H1 (cell line): ENCODE measurements at regions not wholly inside any gene's neighbourhood (a gene's known extent, or its start where the extent isn't known, plus 50 kb on each side); places are given as distances from the start of the nearest gene placed in this dataset.

Experiments
- CTCF ChIA-PET: fragments of 300-600 bp; sonication (Branson Sonifier 250); formaldehyde crosslinking; loops from one replicate; lab custom pipeline; 2021; ENCODE audit not compliant: partially characterized antibody; lab: Charles Lee
- POLR2A ChIA-PET: fragments of 300-600 bp; sonication (Branson Sonifier 250); formaldehyde crosslinking; loops from one replicate; lab custom pipeline; 2021; ENCODE audit warnings: inconsistent platforms; ENCODE audit not compliant: partially characterized antibody; lab: Charles Lee
- DNase-seq, 2 experiments: peaks; one replicate each; pipeline versions ENCODE4 v3.0.0 to v3.0.0-alpha.2; 2010 to 2022; ENCODE audit warnings: low spot score in 2 of 2, low read depth in 1 of 2, mixed read lengths in 1 of 2
- FAIRE-seq: peaks from 2 replicates; lab custom pipeline; 2011; peaks lifted over from hg19 to GRCh38; lab: Jason Lieb, UNC
- H2AFZ ChIP-seq: 2 replicates; pipeline ENCODE4 v1.8.1; 2012; ENCODE audit warnings: low read length, inconsistent platforms
- H2AK5ac ChIP-seq: 2 replicates; pipeline ENCODE4 v1.6.1; 2013; ENCODE audit warnings: low read depth, low read length
- H2BK120ac ChIP-seq: replicated peaks from 2 replicates; pipeline ENCODE3; 2013; ENCODE audit warnings: low read depth, low read length, inconsistent platforms
- H2BK12ac ChIP-seq: 2 replicates; pipeline ENCODE4 v1.6.1; 2013; ENCODE audit warnings: low read depth, low read length
- H2BK15ac ChIP-seq: 2 replicates; pipeline ENCODE4 v1.6.1; 2013; ENCODE audit warnings: low read length
- H2BK20ac ChIP-seq: 2 replicates; pipeline ENCODE4 v1.6.1; 2013; ENCODE audit warnings: low read length
- H2BK5ac ChIP-seq: 2 replicates; pipeline ENCODE4 v1.6.1; 2013; ENCODE audit warnings: low read depth, low read length
- H3K14ac ChIP-seq: 2 replicates; pipeline ENCODE4 v1.6.1; 2013; ENCODE audit warnings: inconsistent platforms; ENCODE audit not compliant: insufficient read length
- H3K18ac ChIP-seq: 2 replicates; pipeline ENCODE4 v1.6.1; 2013; ENCODE audit warnings: low read length; ENCODE audit errors: extremely low read depth
- H3K23ac ChIP-seq: 2 replicates; pipeline ENCODE4 v1.6.1; 2013; ENCODE audit warnings: inconsistent platforms; ENCODE audit not compliant: insufficient read length
- H3K23me2 ChIP-seq: 2 replicates; pipeline ENCODE4 v1.6.1; 2013; ENCODE audit warnings: low read depth, low read length
- H3K27ac ChIP-seq: 2 replicates; pipeline ENCODE4 v1.6.1; 2011; ENCODE audit warnings: low read depth, low read length, inconsistent platforms
- H3K27me3 ChIP-seq, 4 experiments: replicated peaks in 1 of 4; 1 replicate in 1 of 4; 2 replicates in 3 of 4; pipeline versions ENCODE4 v1.6.1 to v1.8.1; 2011 to 2013; ENCODE audit warnings: low read length in 3 of 4, mild to moderate bottlenecking in 3 of 4, inconsistent platforms in 2 of 4, mixed read lengths in 2 of 4, moderate library complexity in 1 of 4; ENCODE audit not compliant: control insufficient read depth in 3 of 4, insufficient read depth in 3 of 4; ENCODE audit errors: extremely low read depth in 1 of 4
- H3K36me3 ChIP-seq, 4 experiments: 2 replicates each; pipeline versions ENCODE4 v1.6.1 to v1.8.1; 2011 to 2013; ENCODE audit warnings: mild to moderate bottlenecking in 4 of 4, low read length in 3 of 4, moderate library complexity in 2 of 4, control low read depth in 1 of 4, inconsistent platforms in 1 of 4; ENCODE audit not compliant: insufficient read depth in 4 of 4, control insufficient read depth in 2 of 4
- H3K4ac ChIP-seq: replicated peaks from 2 replicates; pipeline ENCODE3; 2013; ENCODE audit warnings: low read length, low read depth, mixed read lengths, inconsistent platforms; ENCODE audit not compliant: insufficient read length
- H3K4me1 ChIP-seq, 4 experiments: replicated peaks in 1 of 4; 1 replicate in 1 of 4; 2 replicates in 3 of 4; pipeline versions ENCODE4 v1.6.1 to v1.8.1; 2011 to 2013; ENCODE audit warnings: low read length in 3 of 4, inconsistent platforms in 2 of 4, mixed read lengths in 1 of 4; ENCODE audit not compliant: insufficient read depth in 4 of 4, control insufficient read depth in 3 of 4
- H3K4me2 ChIP-seq, 2 experiments: 2 replicates each; pipeline versions ENCODE4 v1.6.1 to v1.8.1; 2011 to 2013; ENCODE audit warnings: low read depth in 2 of 2, low read length in 2 of 2, control low read depth in 1 of 2, inconsistent platforms in 1 of 2, mild to moderate bottlenecking in 1 of 2; ENCODE audit not compliant: insufficient read depth in 1 of 2
- H3K4me3 ChIP-seq, 4 experiments: fragments of 200-600, 300-600 bp in 1 of 4; sonication (generic), shearing (Covaris generic), sonication (Bioruptor Twin) in 1 of 4; 2 replicates each; pipeline versions ENCODE4 v1.5.1 to v1.8.1; 2011 to 2016; ENCODE audit warnings: low read length in 4 of 4, low read depth in 3 of 4, control low read depth in 2 of 4, inconsistent platforms in 2 of 4, mild to moderate bottlenecking in 2 of 4, mixed read lengths in 1 of 4, moderate library complexity in 1 of 4; ENCODE audit not compliant: insufficient read depth in 2 of 4; ENCODE audit errors: extremely low read depth in 1 of 4
- H3K56ac ChIP-seq: replicated peaks from 2 replicates; pipeline ENCODE3; 2013; ENCODE audit warnings: low read depth, mild to moderate bottlenecking, mixed read lengths, low read length, inconsistent platforms; ENCODE audit not compliant: insufficient read length
- H3K79me1 ChIP-seq: 2 replicates; pipeline ENCODE4 v1.6.1; 2013; ENCODE audit warnings: low read depth, low read length, control low read depth
- H3K79me2 ChIP-seq, 2 experiments: 2 replicates each; pipeline versions ENCODE4 v1.6.1 to v1.8.1; 2012 to 2013; ENCODE audit warnings: low read length in 2 of 2, mild to moderate bottlenecking in 2 of 2, inconsistent platforms in 1 of 2; ENCODE audit not compliant: insufficient read depth in 2 of 2, control insufficient read depth in 1 of 2
- H3K9ac ChIP-seq, 4 experiments: replicated peaks in 1 of 4; 1 replicate in 1 of 4; 2 replicates in 3 of 4; pipeline versions ENCODE4 v1.6.1 to v1.8.1; 2011 to 2013; ENCODE audit warnings: low read depth in 3 of 4, low read length in 3 of 4, control low read depth in 2 of 4, mild to moderate bottlenecking in 2 of 4, moderate library complexity in 2 of 4, inconsistent platforms in 1 of 4; ENCODE audit errors: extremely low read depth in 1 of 4
- H3K9me3 ChIP-seq, 2 experiments: 2 replicates each; pipeline versions ENCODE4 v1.6.1 to v1.8.1; 2012 to 2013; ENCODE audit warnings: mild to moderate bottlenecking in 2 of 2, moderate library complexity in 2 of 2, control low read depth in 1 of 2, inconsistent platforms in 1 of 2, low read depth in 1 of 2, low read length in 1 of 2, mixed read lengths in 1 of 2; ENCODE audit not compliant: insufficient read depth in 2 of 2
- H4K20me1 ChIP-seq, 2 experiments: replicated peaks in 1 of 2; 2 replicates each; pipeline versions ENCODE3 to v1.8.1; 2011 to 2013; ENCODE audit warnings: inconsistent platforms in 2 of 2, low read length in 2 of 2, mild to moderate bottlenecking in 1 of 2; ENCODE audit not compliant: insufficient read depth in 2 of 2, control insufficient read depth in 1 of 2
- H4K5ac ChIP-seq: 2 replicates; pipeline ENCODE4 v1.6.1; 2013; ENCODE audit warnings: low read length, low read depth, mixed read lengths, inconsistent platforms; ENCODE audit not compliant: insufficient read length
- H4K8ac ChIP-seq: 2 replicates; pipeline ENCODE4 v1.8.0; 2013; ENCODE audit warnings: mild to moderate bottlenecking, moderate library complexity, low read length, inconsistent platforms; ENCODE audit not compliant: insufficient read depth; ENCODE audit errors: extremely low read depth
- H4K91ac ChIP-seq: replicated peaks from 2 replicates; pipeline ENCODE3; 2013; ENCODE audit warnings: low read length, mixed read lengths, inconsistent platforms; ENCODE audit not compliant: insufficient read length
- CHD2 ChIP-seq: IDR thresholded peaks from 2 replicates; pipeline ENCODE4 v1.6.1; 2012; ENCODE audit warnings: low read length, improper control_type of control experiment
- GTF2F1 ChIP-seq: IDR thresholded peaks from 2 replicates; pipeline ENCODE4 v1.6.1; 2012; ENCODE audit warnings: low read depth, low read length, improper control_type of control experiment, borderline replicate concordance
- KDM5A ChIP-seq: fragments of 200-600 bp; IDR thresholded peaks from 2 replicates; pipeline ENCODE4 v1.7.1; 2012; ENCODE audit warnings: mild to moderate bottlenecking, low read length, inconsistent platforms, mixed read lengths
- PHF8 ChIP-seq: fragments of 200-600 bp; sonication (generic); conservative IDR thresholded peaks from 2 replicates; pipeline ENCODE4 v1.7.1; 2012; ENCODE audit warnings: low read depth, mild to moderate bottlenecking, inconsistent platforms, low read length, moderate library complexity
- RNF2 ChIP-seq: fragments of 200-900, 300-1000 bp; sonication (generic); IDR thresholded peaks from 2 replicates; pipeline ENCODE4 v1.7.1; 2016; ENCODE audit warnings: borderline replicate concordance, low read depth, mild to moderate bottlenecking, antibody characterized with exemption, low read length; ENCODE audit not compliant: poor library complexity, severe bottlenecking; ENCODE audit errors: missing control alignments
- SP2 ChIP-seq: IDR thresholded peaks from 2 replicates; pipeline ENCODE4 v1.6.1; 2012; ENCODE audit warnings: mild to moderate bottlenecking, low read length, inconsistent platforms
- TAF1 ChIP-seq: IDR thresholded peaks from 2 replicates; pipeline ENCODE4 v1.6.1; 2011; ENCODE audit warnings: mild to moderate bottlenecking, low read depth, low read length
- WGBS, 2 experiments: shearing (Covaris generic) in 1 of 2; methylation state at CpG; one replicate each; pipeline versions ENCODE4 v1.1.6 to v1.1.7; 2013 to 2015; ENCODE audit warnings: low lambda C conversion rate in 2 of 2, mixed read lengths in 2 of 2, inconsistent platforms in 1 of 2, low coverage in 1 of 2, missing lambda C conversion rate in 1 of 2; ENCODE audit not compliant: insufficient replicate concordance in 2 of 2, insufficient coverage in 1 of 2, insufficient read length in 1 of 2; ENCODE audit errors: extremely low coverage in 1 of 2, missing lambda C conversion rate in 1 of 2; 5-methylcytosine and 5-hydroxymethylcytosine counted together

GRCh38 chr6:51283723-51284355 is 465.2 kb downstream of the TFAP2B start:
- H2BK20ac ChIP-seq = no peak overlapping the region
- no peaks in the 10 kb centered on the region for H3K36me3 ChIP-seq
- peak overlapping the region; percentile 28; the same call in 1 of the 2 replicates for H2BK5ac ChIP-seq
- no peak overlapping the region for H3K27ac ChIP-seq
- FAIRE-seq = no peak
- no peak overlapping the region for H3K4me3 ChIP-seq
- H2AFZ ChIP-seq = no peak overlapping the region
- H2BK12ac ChIP-seq = no peak overlapping the region
- no peaks in the 10 kb centered on the region for H3K79me1 ChIP-seq
- no peak for TF ChIP-seq TAF1
- no peak for TF ChIP-seq GTF2F1
- no peak for TF ChIP-seq CHD2
- no peak for TF ChIP-seq PHF8
- TF ChIP-seq KDM5A = no peak
- no peak for TF ChIP-seq SP2
- no peak for TF ChIP-seq RNF2
- no peak overlapping the region for H2BK15ac ChIP-seq
- H4K91ac ChIP-seq = no peak overlapping the region
- H3K56ac ChIP-seq = no peak overlapping the region
- POLR2A ChIA-PET = no interaction called here
- no peaks in the 10 kb centered on the region for H3K27me3 ChIP-seq
- H3K23me2 ChIP-seq = no peaks in the 10 kb centered on the region
- 87% methylated on average over 6 of the region's 6 CpGs; no CpG with 5 or more reads in 1 of the 2 experiments for WGBS, 2 experiments
- H3K4me1 ChIP-seq = no peaks in the 10 kb centered on the region
- CTCF ChIA-PET = no interaction called here
- DNase-seq = no peak
- no peak overlapping the region for H3K4me2 ChIP-seq
- H3K79me2 ChIP-seq = no peaks in the 10 kb centered on the region
- H2AK5ac ChIP-seq = no peak overlapping the region
- H3K4ac ChIP-seq = no peak overlapping the region
- no peak overlapping the region for H3K9ac ChIP-seq
- no peaks in the 10 kb centered on the region for H3K9me3 ChIP-seq
- no peak overlapping the region for H4K8ac ChIP-seq
- no peak overlapping the region for H3K23ac ChIP-seq
- no peak overlapping the region for H2BK120ac ChIP-seq
- no peak overlapping the region for H3K18ac ChIP-seq
- no peaks in the 10 kb centered on the region for H4K20me1 ChIP-seq
- no peak overlapping the region for H3K14ac ChIP-seq
- no peak overlapping the region for H4K5ac ChIP-seq
